ENCODE measurements at regions not wholly inside any gene's neighbourhood (a gene's known extent, or its start where the extent isn't known, plus 50 kb on each side); places are given as distances from the start of the nearest gene placed in this dataset.

DNA sequence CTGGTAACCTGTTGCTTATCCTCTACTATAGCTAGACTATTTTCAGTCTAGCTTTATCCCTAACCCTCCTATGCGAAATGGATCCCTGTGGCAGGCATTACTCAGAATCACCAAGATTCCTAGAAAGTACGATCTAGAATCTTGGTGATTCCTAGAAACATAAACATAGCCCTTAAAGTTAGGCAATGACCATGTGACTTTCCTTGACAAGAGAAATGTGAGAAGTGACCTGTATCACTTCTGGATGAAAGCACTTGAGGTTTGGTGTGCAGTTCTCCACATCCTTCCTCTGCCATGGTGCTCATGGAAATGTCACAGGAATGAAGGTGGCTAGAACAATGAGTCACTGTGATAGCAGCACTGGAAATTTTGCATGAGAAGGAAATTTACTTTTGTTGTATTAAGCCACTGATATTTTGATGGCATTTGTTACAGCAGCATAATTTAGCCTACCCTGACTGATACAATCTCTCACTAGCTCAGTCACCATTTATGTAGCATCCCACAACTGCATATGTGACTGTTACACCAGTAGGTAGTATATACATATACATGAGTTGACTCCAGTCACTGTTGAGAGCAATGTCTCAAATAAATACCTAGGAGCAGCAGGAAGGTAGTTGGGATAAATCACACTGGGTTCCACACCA, 68.3 kb upstream of the MAPRE2 start:
- H3K4me3 Mint-ChIP-seq, result no peak overlapping the region
- H3K36me3 Mint-ChIP-seq, result no peaks in the 10 kb centered on the region
- peaks cover 4% of the 10 kb centered on the region for H3K27me3 Mint-ChIP-seq
- no peaks in the 10 kb centered on the region for H3K9me3 Mint-ChIP-seq
- no peak overlapping the region for H3K27ac Mint-ChIP-seq
- H3K4me1 Mint-ChIP-seq, result peaks cover 10% of the 10 kb centered on the region

DNA sequence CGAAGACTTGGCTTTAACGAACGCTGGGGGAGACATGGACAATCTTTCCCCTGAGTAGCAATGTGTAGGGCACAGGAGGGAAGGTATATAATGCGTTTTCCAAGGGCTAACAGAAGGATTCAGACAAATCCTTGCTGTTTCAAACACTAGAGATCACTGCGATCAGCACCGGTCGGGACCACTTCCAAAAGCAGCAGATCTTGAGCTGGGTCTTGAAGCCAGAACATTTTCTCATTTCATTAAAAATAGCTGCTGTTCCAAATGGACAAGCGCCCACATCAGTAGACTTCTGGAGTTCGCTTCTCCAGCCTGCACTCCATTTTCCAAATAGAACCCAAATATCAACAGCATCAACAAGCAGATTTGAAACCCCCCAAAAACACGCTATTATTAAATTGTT, 65.1 kb upstream of the MAPRE2 start:
- no peak overlapping the region for H3K27ac Mint-ChIP-seq
- H3K9me3 Mint-ChIP-seq, result no peaks in the 10 kb centered on the region
- H3K36me3 Mint-ChIP-seq, result no peaks in the 10 kb centered on the region
- H3K4me1 Mint-ChIP-seq, result peaks cover 35% of the 10 kb centered on the region
- H3K27me3 Mint-ChIP-seq, result peaks cover 4% of the 10 kb centered on the region
- peak overlapping the region; percentile 90 for H3K4me3 Mint-ChIP-seq

DNA sequence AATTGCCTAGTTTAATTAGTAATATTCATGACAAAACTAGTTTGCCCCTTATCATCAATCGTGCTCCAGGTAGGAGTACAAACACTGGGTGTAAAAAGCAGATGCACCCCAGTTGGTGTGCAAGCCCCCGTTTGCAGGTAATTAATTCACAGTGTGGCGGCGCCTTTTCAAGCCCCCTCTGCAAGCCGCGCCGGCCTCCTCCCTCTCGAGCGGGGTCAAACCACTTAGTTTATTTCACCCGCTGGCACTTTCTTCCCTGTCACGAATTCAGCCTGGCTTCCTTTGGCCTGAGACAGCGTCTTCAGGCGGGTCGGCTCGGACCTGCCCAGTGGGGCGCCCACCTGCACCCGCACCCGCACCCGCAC, 64.7 kb upstream of the MAPRE2 start:
- Mint-ChIP-seq H3K9me3 (no peaks in the 10 kb centered on the region), H3K4me1 (peaks cover 35% of the 10 kb centered on the region), H3K36me3 (no peaks in the 10 kb centered on the region), H3K27me3 (peaks cover 4% of the 10 kb centered on the region), H3K27ac (no peak overlapping the region), H3K4me3 (peak overlapping the region; percentile 90)

DNA sequence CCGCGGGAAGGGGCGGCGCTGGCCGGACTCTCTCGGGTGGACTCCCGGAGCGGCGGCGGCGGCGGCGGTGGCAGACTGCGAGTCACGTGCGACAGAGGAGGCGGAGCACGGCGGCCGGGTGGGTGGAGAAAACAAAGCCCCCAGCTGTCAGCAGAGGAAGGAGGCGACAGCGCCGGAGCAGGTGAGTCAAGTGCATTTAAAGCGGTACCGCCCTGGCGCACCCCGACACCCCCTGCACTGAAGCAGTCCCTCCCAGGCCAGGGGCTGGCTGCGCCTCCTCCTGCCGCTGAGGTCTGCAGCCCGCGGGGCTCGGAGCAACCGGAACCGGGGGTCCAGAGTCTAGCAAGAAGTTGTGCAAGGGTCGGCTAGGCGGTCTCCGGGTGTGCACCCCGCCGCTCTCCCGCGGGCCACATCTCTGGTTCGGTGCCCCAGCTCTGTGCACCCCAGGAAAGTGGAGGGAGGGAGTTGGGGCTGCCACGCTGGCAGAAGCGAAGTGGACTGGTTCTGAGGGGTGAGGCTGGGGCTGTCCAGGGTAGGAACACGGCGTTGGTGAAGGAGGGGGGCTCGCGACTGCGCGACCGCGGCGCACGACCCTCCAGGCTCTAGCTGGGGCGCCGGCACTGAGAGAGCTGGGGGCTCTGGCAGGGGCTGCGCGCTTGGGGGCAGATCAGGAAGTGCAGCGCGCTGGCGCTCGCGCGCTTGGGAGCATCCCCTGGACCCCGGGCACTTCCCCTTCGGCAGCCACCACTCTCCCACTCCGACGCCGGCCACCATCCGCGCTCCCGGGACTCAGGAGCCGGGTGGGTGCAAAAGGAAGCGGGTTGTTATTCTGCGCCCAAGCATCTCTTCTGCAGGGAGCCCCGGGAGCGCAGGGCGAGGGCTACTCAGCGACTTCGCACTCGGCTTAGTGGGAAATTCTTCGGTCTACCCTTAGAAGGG, 64.0 kb upstream of the MAPRE2 start:
- H3K4me3 Mint-ChIP-seq, result peak overlapping the region; percentile 90
- no peaks in the 10 kb centered on the region for H3K36me3 Mint-ChIP-seq
- peaks cover 4% of the 10 kb centered on the region for H3K27me3 Mint-ChIP-seq
- H3K27ac Mint-ChIP-seq, result peak overlapping the region; percentile 5
- H3K4me1 Mint-ChIP-seq, result peaks cover 35% of the 10 kb centered on the region
- no peaks in the 10 kb centered on the region for H3K9me3 Mint-ChIP-seq

DNA sequence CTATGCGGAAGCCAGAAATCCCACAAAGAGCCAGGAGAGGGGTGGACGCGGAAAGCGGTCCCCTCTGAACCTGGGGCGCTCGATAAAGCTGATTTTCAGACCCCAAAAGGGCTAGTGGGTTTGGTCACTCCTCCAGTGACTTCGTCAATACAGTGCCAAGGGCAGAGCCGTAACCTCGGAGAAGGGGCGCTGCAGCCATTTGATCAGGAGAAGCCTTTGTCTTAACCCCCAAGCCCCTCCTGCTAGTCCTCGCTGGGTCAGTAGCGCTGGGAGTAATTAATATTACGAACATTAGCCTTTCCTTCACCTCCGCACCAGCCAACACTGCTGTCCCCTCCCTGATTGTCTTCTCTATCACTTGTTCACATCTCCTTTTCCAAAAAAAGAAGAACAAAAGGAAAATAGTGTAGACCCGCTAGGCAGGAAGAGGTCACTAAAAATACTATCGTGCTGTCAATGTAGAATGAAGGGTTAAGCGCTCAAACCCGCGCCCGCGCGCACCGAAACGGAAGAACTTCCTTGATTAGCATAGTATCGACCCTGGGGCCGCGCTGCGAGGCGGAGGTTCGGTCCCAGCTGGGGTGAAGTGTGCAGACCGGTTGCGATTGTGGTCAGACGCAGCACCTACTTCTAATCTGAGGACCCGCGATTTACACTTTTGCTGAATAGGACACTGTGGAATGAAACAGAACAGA, 63.2 kb upstream of the MAPRE2 start:
- Mint-ChIP-seq H3K27me3 (peaks cover 4% of the 10 kb centered on the region), H3K4me3 (peak overlapping the region; percentile 90), H3K4me1 (peaks cover 35% of the 10 kb centered on the region), H3K27ac (peak overlapping the region; percentile 48), H3K9me3 (no peaks in the 10 kb centered on the region), H3K36me3 (no peaks in the 10 kb centered on the region)

DNA sequence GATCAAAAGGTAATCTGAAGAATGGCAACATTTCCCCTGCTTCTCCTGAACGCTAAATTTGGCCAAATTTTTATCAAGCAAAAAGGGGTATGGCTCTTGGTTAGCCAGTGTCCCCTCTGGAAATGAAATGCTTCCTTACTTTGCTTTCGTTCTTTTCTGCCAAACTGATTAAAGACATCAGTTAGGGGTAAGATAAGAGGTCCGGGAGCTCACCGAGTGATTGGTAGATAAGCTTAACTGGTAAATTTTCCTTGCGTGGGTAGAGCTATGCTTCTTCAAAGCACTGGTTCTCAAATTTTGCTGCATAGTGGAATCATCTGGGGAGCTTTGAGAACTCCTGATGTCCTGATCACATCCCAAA, 62.7 kb upstream of the MAPRE2 start:
- Mint-ChIP-seq H3K27ac (peak overlapping the region; percentile 48), H3K4me1 (peaks cover 35% of the 10 kb centered on the region)

DNA sequence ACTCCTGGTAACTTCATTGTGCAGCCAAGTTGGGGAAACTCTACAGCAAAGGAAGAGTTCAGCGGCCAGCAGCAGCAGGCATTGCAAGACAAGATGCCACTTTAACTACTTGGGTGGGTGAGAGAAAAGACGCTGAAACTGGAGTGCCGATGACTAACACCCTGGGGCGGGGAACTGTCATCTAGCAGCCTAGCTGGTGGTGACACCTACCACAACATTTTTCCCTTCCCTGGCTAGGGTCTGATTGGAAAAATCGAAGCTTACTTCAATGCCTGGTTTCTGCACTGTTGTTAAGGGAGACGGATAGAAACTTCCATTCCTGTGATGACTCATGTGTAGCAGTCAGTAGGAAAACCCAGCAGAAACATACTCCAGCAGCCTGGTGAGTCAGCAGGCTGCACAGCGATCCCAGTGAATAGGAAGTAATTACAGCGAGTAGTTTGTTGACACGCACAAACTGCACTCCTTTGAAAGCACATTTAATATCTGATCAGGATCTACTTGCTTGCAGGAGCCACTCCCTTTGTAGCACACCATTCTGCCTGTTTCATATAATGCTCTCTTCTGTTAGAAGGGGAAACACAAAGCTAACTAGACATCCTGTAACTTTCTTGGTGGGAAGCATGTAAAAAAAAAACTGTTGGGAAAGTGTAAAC, 62.1 kb upstream of the MAPRE2 start:
- no peaks in the 10 kb centered on the region for H3K9me3 Mint-ChIP-seq
- H3K4me1 Mint-ChIP-seq, result peaks cover 35% of the 10 kb centered on the region
- no peaks in the 10 kb centered on the region for H3K36me3 Mint-ChIP-seq
- H3K27ac Mint-ChIP-seq, result peak overlapping the region; percentile 48
- no peaks in the 10 kb centered on the region for H3K27me3 Mint-ChIP-seq
- peak overlapping the region; percentile 90 for H3K4me3 Mint-ChIP-seq

More for the DNA sequence above, 62.7 kb upstream of the MAPRE2 start:
- no peaks in the 10 kb centered on the region for H3K36me3 Mint-ChIP-seq
- peak overlapping the region; percentile 90 for H3K4me3 Mint-ChIP-seq
- no peaks in the 10 kb centered on the region for H3K9me3 Mint-ChIP-seq
- no peaks in the 10 kb centered on the region for H3K27me3 Mint-ChIP-seq

DNA sequence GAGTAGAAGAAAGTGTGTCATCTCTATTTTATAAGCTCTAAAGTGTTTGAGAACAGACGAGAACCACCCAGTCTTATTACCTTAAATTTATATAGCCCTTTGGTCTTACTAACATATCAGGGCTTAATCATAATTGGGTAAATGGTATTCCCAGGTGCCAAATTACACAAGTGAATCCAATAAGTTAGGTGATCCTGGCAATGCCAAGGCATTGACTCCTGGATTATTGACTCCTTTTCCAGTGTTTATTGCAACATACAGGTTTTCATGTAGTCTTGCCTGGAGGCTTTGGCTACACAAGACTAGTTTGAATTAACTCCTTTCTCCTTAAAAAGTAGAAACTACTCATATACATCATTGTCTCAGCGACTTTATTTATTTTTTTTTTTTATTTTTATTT, 59.7 kb upstream of the MAPRE2 start:
- no peaks in the 10 kb centered on the region for H3K9me3 Mint-ChIP-seq
- no peaks in the 10 kb centered on the region for H3K36me3 Mint-ChIP-seq
- H3K4me1 Mint-ChIP-seq, result peaks cover 26% of the 10 kb centered on the region
- H3K4me3 Mint-ChIP-seq, result no peak overlapping the region
- no peak overlapping the region for H3K27ac Mint-ChIP-seq
- no peaks in the 10 kb centered on the region for H3K27me3 Mint-ChIP-seq

DNA sequence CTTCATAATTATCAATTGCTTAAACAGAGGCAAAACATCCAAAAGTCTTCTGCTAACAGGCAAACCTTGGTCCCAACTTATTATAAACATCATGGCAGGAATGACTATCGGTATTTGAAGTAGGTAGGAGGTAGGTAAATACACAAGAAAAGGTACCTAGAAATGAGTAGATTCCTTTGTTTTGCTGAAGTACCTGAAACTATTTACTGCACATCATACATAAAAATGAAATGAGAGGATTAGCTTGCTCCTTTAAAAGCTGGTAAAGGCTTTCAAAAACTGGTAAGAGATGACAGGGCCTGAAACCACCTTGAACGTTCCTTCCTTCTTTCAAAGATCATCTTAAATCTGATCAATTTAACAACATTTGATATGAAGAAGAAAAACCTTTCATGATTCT, 55.2 kb upstream of the MAPRE2 start:
- Mint-ChIP-seq H3K36me3 (no peaks in the 10 kb centered on the region), H3K9me3 (no peaks in the 10 kb centered on the region), H3K27ac (no peak overlapping the region), H3K4me3 (no peak overlapping the region), H3K27me3 (no peaks in the 10 kb centered on the region), H3K4me1 (no peaks in the 10 kb centered on the region)

DNA sequence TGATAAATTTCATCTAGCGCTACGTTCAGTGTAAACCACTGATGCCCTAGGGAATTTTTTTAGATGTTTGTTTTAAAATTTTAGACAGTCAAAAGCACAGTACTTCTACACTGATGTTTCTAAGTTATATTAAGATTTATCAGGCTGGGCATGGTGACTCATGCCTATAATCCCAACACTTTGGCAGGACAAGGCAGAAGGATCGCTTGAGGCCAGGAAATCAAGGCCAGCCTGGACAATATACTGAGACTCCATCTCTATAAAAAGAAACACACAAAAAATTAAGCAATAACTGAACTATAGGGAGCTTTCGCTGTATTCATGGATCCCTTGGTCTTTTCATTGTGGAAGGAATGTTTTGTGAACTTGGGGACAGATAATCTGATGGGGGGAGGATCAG, 50.6 kb upstream of the MAPRE2 start:
- Mint-ChIP-seq H3K9me3 (no peaks in the 10 kb centered on the region), H3K27me3 (no peaks in the 10 kb centered on the region), H3K27ac (no peak overlapping the region), H3K4me1 (peaks cover 7% of the 10 kb centered on the region), H3K36me3 (no peaks in the 10 kb centered on the region), H3K4me3 (no peak overlapping the region)

DNA sequence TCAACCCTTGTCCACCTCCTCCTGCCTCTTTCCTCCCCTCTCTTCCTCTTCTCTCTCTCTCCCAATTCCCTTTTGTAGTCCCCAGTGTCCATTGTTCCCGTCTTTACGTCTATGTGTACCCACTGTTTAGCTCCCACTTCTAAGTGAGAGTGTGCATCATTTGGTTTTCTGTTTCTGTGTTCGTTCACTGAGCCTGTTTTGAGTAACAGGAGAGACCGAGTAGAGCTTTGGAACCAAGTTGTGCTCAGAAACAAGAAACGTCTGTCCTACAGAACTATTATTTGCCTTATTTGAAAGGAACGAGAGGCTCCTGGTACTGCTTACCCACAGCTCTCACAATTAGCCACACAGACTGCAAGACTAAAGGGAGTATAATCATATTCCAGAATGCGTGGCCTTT, 50.1 kb upstream of the MAPRE2 start:
- no peaks in the 10 kb centered on the region for H3K36me3 Mint-ChIP-seq
- H3K27ac Mint-ChIP-seq, result no peak overlapping the region
- no peak overlapping the region for H3K4me3 Mint-ChIP-seq
- peaks cover 7% of the 10 kb centered on the region for H3K4me1 Mint-ChIP-seq
- no peaks in the 10 kb centered on the region for H3K9me3 Mint-ChIP-seq
- H3K27me3 Mint-ChIP-seq, result no peaks in the 10 kb centered on the region

Measured in activated naive CD4-positive, alpha-beta T cell treated with anti-CD3 and anti-CD28 coated beads, Interleukin-2, amount 50 U/mL, for 24 hours (primary cell).